Liver (tissue), 3 donors: ENCODE measurements at regions not wholly inside any gene's neighbourhood (a gene's known extent, or its start where the extent isn't known, plus 50 kb on each side); places are given as distances from the start of the nearest gene placed in this dataset.

Experiments used
- ATF3 ChIP-seq: IDR thresholded peaks from 2 replicates; pipeline ENCODE4 v1.6.1; 2016; ENCODE audit warnings: antibody characterized with exemption
- CTCF ChIP-seq: fragments of 150-350 bp; IDR thresholded peaks from 2 replicates; pipeline ENCODE4 v1.5.1; 2017; ENCODE audit warnings: improper control_type of control experiment, low read depth, low read length; ENCODE audit not compliant: missing input control
- EGR1 ChIP-seq, 2 donors: IDR thresholded peaks; 2 replicates each; pipeline ENCODE4 v1.6.1; 2016 to 2018; ENCODE audit warnings: antibody characterized with exemption in 2 of 2, low read depth in 2 of 2
- FOXA1 ChIP-seq: IDR thresholded peaks from 2 replicates; pipeline ENCODE4 v1.6.1; 2016; ENCODE audit warnings: antibody characterized with exemption
- GABPA ChIP-seq, 2 donors: IDR thresholded peaks in 1 of 2; conservative IDR thresholded peaks in 1 of 2; 2 replicates each; pipeline ENCODE4 v1.6.1; 2016; ENCODE audit warnings: antibody characterized with exemption in 2 of 2, mild to moderate bottlenecking in 1 of 2, moderate library complexity in 1 of 2
- HNF4G ChIP-seq: IDR thresholded peaks from 2 replicates; pipeline ENCODE4 v1.6.1; 2016; ENCODE audit warnings: antibody characterized with exemption
- JUND ChIP-seq, 2 donors: IDR thresholded peaks; 2 replicates each; pipeline ENCODE4 v1.6.1; 2016; ENCODE audit warnings: antibody characterized with exemption in 2 of 2
- MAX ChIP-seq: IDR thresholded peaks from 2 replicates; pipeline ENCODE4 v1.6.1; 2016; ENCODE audit warnings: antibody characterized with exemption
- NR2F2 ChIP-seq: IDR thresholded peaks from 2 replicates; pipeline ENCODE4 v1.6.1; 2016; ENCODE audit warnings: antibody characterized with exemption
- RAD21 ChIP-seq, 2 donors: IDR thresholded peaks; 2 replicates each; pipeline ENCODE4 v1.6.1; 2016; ENCODE audit warnings: antibody characterized with exemption in 2 of 2, mild to moderate bottlenecking in 2 of 2
- REST ChIP-seq: IDR thresholded peaks from 2 replicates; pipeline ENCODE4 v1.6.1; 2016; ENCODE audit warnings: antibody characterized with exemption, mild to moderate bottlenecking
- RXRA ChIP-seq, 2 donors: IDR thresholded peaks; 2 replicates each; pipeline ENCODE4 v1.6.1; 2017 to 2018; ENCODE audit warnings: antibody characterized with exemption in 2 of 2, mild to moderate bottlenecking in 1 of 2
- YY1 ChIP-seq: IDR thresholded peaks from 2 replicates; pipeline ENCODE4 v1.6.1; 2016; ENCODE audit warnings: antibody characterized with exemption, mild to moderate bottlenecking
- ZBTB33 ChIP-seq: IDR thresholded peaks from 2 replicates; pipeline ENCODE4 v1.6.1; 2016; ENCODE audit warnings: antibody characterized with exemption
- donor health status: healthy.
- donor health status: healthy.

GRCh38 chr3:162302983-162303624 is 806.5 kb downstream of the OTOL1 start:
- no peak for TF ChIP-seq CTCF
- TF ChIP-seq GABPA (IDR thresholded peaks at IDR 0.05 in 1 of 2, conservative IDR thresholded peaks at IDR 0.05 in 1 of 2), result no peak
- TF ChIP-seq ZBTB33, result no peak
- no peak for TF ChIP-seq REST
- no peak for TF ChIP-seq JUND (IDR thresholded peaks at IDR 0.05)
- TF ChIP-seq YY1, result no peak
- TF ChIP-seq EGR1 (IDR thresholded peaks at IDR 0.05; ENCODE audit: low read depth in 2 of 2), result no peak
- no peak for TF ChIP-seq NR2F2
- TF ChIP-seq RAD21 (IDR thresholded peaks at IDR 0.05), result no peak
- TF ChIP-seq RXRA (IDR thresholded peaks at IDR 0.05), result no peak
- TF ChIP-seq HNF4G, result no peak
- no peak for TF ChIP-seq FOXA1
- no peak for TF ChIP-seq MAX
- no peak for TF ChIP-seq ATF3
